H7 (cell line): ENCODE measurements at regions not wholly inside any gene's neighbourhood (a gene's known extent, or its start where the extent isn't known, plus 50 kb on each side); places are given as distances from the start of the nearest gene placed in this dataset.

Experiments used
- DNase-seq: peaks from one replicate; pipeline ENCODE4 v3.0.0; 2012
- H3K27me3 ChIP-seq: 2 replicates; pipeline ENCODE4 v1.6.0; 2011; ENCODE audit warnings: mild to moderate bottlenecking, low read length; ENCODE audit not compliant: control insufficient read depth, insufficient read depth
- H3K36me3 ChIP-seq: replicated peaks from 2 replicates; pipeline ENCODE4 v1.5.1; 2011; ENCODE audit warnings: low read length; ENCODE audit not compliant: control insufficient read depth, insufficient read depth
- H3K4me3 ChIP-seq: 2 replicates; pipeline ENCODE4 v1.5.1; 2011; ENCODE audit warnings: low read depth, mild to moderate bottlenecking, control low read depth, low read length, moderate library complexity; ENCODE audit not compliant: insufficient read depth

DNA sequence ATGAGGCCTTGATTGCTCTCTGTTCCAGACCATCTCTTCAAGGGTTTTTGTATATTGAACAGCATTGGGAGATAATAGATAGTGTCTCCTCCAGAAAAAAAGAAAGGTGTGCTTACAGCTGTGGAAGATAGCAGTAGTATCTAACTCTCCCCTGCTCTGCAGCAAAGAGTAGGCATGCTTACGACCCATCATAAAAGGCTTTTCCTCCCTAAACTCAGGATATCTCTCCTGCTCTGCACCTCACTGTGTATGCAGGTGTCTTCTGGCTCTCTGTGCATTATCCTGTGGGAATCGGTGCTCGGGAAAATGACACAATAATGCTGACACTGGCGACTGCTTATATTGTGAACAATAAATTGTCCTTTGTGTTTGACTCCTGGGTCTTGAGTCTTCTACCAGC is 216.0 kb downstream of the RAB28 start:
- Histone ChIP-seq H3K4me3 (no peak overlapping the region), H3K36me3 (no peaks in the 10 kb centered on the region), H3K27me3 (no peaks in the 10 kb centered on the region)
- no peak for DNase-seq

DNA sequence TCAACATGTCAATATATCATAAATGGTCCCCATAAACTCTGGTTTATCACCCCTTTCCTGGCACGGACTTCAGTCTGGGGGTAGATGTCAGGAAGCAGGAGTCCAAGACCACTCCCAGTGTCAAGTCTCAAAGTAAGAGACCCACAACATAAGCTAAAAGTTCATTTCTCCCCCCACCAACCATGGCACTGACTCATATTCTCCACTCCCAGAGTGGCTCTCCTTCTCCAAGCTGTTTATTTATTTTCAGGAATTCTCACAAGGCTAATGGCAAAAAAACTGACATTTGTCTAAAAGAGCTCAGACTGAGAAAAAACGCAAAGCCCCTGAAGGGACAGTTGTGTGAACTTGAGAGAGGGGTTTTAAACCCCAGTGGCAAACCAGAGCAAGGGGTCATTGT is 217.0 kb downstream of the RAB28 start:
- Histone ChIP-seq H3K4me3 (no peak overlapping the region), H3K27me3 (no peaks in the 10 kb centered on the region), H3K36me3 (no peaks in the 10 kb centered on the region)
- no peak for DNase-seq

DNA sequence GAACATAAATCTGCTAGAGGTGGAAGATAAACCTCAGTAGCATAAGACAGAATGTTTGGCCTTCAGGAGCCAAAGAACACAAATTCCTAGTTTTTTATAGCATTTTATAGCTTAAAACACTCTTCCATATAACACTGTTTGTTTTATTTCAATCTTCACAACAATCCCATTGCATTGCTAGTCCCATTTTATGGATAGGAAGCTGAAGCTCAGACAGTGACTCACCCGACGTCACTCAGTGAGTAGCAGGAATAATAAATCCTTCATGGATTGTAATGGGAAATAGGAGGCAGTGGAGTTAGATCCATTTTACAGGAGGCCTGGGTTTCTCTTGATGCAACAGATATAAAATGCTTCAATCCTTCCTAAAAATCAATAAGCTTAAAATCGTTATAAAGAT is 217.5 kb downstream of the RAB28 start:
- Histone ChIP-seq H3K27me3 (no peaks in the 10 kb centered on the region), H3K36me3 (no peaks in the 10 kb centered on the region), H3K4me3 (no peak overlapping the region)
- no peak for DNase-seq

DNA sequence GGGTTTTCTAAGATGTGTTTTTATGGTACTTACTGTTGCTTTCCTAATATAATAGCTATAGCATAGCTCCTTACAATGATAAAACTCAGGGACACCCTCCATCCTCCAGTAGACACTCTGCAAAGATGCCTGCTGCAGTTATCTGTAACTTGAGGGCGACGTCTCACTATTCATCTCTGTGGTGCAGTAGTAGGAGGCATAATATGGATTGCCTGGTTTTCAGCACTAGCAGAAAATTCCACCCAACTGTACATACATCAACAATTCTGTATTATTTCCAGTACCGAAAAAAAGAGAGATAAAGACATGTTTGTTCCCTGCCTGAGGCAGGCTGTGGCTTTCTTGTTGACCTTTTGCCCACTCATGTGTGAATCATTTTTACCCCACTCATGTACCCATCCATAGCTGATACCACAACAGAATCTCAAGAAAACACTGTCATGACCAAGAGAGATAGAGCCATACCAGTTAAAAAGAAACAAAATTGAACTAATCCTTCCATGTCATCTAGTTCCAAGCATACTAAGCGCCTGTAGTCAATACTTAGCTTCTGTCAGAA is 220.1 kb downstream of the RAB28 start:
- DNase-seq = no peak
- H3K36me3 ChIP-seq = no peaks in the 10 kb centered on the region
- H3K4me3 ChIP-seq = no peak overlapping the region
- no peaks in the 10 kb centered on the region for H3K27me3 ChIP-seq

DNA sequence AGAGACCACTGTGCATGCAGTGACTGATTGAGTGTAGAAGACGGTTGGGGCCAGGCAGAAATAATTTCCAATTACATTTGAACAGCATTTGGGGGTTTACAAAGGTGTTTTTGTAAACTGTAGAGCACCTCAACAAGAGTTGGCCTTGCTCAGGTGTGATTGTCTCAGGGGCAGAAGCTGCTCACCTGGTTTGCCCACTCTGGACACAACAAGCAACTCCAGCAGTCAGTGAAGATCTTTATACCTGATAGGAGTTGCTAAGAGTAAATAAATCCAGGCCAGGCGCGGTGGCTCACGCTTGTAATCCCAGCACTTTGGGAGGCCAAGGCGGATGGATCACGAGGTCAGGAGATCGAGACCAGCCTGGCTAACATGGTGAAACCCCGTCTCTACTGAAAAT is 221.3 kb downstream of the RAB28 start:
- H3K36me3 ChIP-seq = no peaks in the 10 kb centered on the region
- no peak for DNase-seq
- H3K27me3 ChIP-seq = no peaks in the 10 kb centered on the region
- no peak overlapping the region for H3K4me3 ChIP-seq

DNA sequence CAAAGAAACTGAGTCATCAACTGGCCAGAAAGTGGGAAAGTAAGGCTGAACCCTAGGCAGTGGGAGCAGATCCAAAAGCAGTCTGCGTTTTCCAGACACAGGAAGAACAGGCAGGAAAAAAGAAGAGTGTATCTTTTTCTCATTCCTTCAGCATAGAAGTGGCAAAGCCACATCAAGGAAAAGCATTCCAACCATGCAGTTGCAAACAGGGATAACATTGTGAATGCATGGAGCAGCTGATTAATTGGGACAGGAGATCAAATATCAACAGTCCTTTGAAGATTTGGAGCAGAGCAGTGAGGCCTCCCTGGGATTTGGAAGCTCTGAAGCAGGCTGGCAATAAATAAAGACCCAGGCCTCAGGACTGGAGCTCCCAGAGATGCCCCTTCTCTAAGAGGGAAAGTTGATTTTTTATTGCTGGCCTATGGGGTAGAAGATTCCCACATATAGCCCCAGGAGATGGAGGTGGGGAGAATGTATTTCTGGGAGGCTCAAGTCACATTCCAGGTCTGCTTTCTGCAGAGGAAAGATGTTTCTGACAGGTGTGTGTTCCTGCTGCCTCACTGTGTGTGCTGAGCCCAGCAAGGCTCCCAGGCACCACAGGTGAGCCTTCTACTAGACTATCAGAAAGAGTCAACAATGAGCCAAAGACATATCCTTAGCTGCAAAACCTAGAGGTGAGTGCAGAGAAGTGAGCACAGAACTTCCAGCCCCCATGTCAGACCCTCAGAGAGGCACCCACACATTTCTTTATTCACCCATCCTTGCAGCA is 222.5 kb downstream of the RAB28 start:
- no peak overlapping the region for H3K4me3 ChIP-seq
- no peaks in the 10 kb centered on the region for H3K27me3 ChIP-seq
- no peaks in the 10 kb centered on the region for H3K36me3 ChIP-seq
- DNase-seq = no peak

DNA sequence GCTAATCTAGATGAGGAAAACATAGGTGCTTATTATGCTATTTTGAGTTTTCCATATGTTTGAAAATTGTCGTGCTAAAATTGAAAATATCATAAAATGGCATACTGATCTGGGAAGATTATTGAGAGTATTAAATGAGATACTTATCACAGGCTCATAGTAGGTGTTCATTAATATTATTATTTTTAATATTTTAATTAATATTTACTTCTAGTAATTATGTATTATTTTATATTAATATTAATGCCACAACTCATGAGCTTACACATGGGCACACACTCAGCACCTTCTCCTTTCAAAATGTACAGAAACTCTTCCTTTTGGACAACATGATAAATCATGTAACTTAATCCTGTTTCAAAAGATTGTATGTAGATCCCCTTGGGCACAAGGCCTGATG is 223.6 kb downstream of the RAB28 start:
- no peak for DNase-seq
- Histone ChIP-seq H3K36me3 (no peaks in the 10 kb centered on the region), H3K27me3 (no peaks in the 10 kb centered on the region), H3K4me3 (no peak overlapping the region)

DNA sequence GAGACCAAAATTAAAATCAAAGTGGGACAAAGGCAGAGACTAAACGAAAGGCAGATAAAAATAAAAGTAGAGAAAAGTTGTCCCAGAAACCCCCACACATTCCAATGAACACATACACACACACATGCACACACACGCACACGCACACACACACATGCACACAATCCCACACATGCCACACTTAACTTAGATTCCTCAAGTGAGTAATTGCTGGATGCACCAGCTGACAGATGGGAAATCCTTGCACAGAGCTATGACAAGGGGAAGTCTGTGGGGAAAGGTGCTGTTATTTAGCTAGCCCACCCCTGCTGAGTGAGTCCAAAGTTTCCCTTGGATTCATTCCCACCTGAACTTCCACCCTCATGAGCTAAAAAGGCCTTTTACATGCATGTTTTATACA is 233.9 kb downstream of the RAB28 start:
- H3K36me3 ChIP-seq = no peaks in the 10 kb centered on the region
- no peak for DNase-seq
- no peaks in the 10 kb centered on the region for H3K27me3 ChIP-seq

DNA sequence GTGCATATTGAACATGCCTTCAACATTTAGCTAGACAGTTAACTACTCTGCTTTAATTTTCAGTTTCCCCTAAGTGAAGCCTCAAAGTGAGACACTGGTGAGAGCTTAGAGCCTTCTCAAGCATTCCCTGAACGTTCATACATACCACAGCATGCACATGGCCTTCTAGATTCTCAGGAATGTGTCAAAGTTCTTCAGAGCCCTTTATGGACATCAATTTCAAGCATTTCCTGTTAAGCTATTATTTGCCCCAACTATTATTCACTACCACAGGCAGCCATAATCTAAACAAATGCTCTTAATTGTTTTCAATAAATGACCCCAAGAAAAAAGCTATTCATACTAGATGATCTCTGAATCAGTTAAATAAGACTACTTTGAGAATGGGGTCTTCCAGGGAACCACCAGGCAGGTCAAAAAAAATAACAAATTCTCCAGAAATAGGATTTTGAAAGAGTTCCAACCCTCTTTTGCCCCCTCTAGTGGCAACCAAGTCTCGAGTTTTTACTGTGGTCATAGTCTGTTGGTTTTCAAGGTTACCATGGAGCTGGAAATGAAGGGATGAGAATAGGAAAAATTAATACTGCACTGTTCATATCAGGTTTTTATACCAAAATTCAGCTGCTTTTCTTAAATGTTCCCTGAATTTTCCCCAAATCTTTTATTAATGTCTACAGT is 235.4 kb downstream of the RAB28 start:
- H3K36me3 ChIP-seq = no peaks in the 10 kb centered on the region
- no peak overlapping the region for H3K4me3 ChIP-seq
- H3K27me3 ChIP-seq = no peaks in the 10 kb centered on the region
- DNase-seq = peak; percentile 37

More for the DNA sequence above, 233.9 kb downstream of the RAB28 start:
- H3K4me3 ChIP-seq = no peak overlapping the region

DNA sequence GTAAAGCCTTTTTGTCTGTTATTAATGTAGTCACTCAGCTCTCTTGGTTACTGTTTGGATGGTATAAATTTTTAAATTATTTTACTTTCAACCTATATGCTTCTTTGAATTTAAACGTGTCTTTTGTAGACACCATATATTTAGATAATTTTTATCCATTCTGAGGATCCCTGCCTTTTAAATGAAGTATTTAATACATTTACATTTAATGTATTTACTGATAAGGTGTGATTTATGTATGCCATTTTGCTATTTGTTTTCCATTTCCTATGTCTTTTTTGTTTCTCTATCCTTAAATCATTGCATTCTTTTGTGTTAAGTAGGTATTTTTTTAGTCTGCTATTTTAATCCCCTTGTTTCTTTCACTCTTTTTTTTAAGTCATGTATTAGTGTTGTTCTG is 238.0 kb downstream of the RAB28 start:
- Histone ChIP-seq H3K27me3 (no peaks in the 10 kb centered on the region), H3K4me3 (no peak overlapping the region), H3K36me3 (no peaks in the 10 kb centered on the region)
- DNase-seq = no peak

DNA sequence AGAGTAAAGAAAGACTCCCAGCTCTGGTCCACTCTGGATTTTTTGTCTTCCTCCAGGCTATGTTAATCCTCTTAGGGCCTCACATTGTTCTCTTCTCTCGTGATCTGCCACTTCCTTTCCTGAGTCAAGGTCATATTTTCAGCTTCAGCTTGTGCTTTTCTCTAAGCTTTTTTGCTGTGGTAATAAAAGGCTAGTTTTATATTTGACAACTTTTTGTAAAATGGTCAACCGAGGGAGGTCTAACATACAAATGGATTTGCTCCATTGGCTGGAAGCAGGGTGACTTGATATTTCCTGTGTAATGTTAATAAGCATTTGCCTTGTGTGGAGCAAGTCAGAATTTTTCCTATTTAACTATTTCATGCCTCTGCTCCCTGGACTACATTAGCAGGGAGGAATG is 239.7 kb downstream of the RAB28 start:
- no peak overlapping the region for H3K4me3 ChIP-seq
- peak; percentile 22 for DNase-seq
- H3K36me3 ChIP-seq = no peaks in the 10 kb centered on the region
- no peaks in the 10 kb centered on the region for H3K27me3 ChIP-seq

DNA sequence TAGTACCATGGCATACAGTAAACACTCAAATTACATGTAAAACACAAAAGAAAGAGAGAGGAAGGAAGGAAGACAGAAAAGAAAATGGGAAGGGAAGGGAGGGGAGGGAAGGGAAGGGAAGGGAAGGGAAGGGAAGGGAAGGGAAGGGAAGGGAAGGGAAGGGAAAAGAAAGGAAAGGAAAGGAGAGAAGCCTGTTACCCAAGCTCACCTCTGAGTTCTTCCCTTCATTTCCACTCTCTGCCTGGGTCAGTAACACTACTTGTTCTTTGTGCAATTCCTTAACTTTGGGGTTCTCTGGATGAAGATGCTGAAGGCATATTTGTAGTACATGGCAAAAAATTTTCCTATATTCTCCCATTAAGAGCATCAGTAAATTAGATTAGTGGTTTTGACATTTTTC is 241.0 kb downstream of the RAB28 start:
- H3K27me3 ChIP-seq = no peaks in the 10 kb centered on the region
- no peak overlapping the region for H3K4me3 ChIP-seq
- H3K36me3 ChIP-seq = no peaks in the 10 kb centered on the region
- no peak for DNase-seq

DNA sequence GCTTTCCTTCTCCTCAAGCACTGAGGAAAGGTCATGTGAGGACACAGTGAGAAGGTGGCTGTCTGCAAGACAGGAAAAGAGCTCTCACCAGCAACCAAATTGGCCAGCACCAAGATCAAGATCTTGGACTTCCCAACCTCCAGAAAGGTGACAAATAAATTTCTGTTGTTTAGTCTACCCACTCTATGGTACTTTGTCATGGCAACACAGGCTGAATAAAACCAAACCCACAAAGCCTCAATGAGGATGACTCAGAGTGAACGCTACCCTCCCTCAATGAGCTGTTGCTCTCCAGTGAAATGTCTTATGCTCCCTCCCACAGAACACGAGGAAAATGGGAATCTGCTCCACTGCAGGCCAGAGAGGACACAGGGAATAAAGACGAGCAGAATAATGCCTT is 244.1 kb downstream of the RAB28 start:
- H3K27me3 ChIP-seq = no peaks in the 10 kb centered on the region

DNA sequence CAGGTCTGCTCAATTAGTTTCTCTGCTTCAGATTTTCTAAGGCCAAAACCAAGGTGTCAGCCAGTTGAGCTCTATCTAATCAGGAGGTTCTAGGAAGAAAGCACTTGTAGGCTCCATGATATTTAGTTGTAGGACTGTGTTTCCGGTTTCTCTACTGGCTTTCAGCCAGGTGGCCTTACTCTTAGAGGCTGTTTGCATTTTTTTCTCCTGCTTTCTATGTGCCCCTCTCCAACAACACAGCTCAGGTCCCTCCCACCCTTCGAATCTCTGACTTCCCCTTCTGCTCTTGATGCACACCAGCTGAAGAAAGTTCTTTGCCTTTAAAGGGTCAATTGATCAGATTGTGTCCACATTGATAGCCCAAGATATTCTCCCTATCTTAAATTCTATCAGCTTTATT is 245.2 kb downstream of the RAB28 start:
- no peak for DNase-seq
- Histone ChIP-seq H3K27me3 (no peaks in the 10 kb centered on the region), H3K36me3 (no peaks in the 10 kb centered on the region), H3K4me3 (no peak overlapping the region)

More for the DNA sequence above, 244.1 kb downstream of the RAB28 start:
- Histone ChIP-seq H3K36me3 (no peaks in the 10 kb centered on the region), H3K4me3 (no peak overlapping the region)
- DNase-seq = no peak

DNA sequence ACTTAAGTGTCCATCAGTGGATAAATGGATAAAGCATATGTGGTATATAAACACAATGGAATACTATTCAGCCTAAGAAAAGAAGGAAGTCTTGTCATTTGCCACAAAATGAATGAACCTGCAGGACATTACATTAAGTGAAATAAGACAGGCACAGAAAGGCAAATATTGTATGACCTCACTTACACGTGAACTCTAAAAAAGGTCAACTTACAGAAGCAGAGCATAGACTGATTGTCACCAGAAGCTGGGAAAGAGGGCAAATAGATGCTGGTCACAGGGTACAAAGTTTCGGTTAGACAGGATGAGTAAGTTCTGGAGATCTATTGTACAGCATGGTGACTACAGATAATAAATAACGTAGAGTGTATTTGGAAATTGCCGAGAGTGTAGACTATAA is 247.7 kb downstream of the RAB28 start:
- Histone ChIP-seq H3K36me3 (no peaks in the 10 kb centered on the region), H3K27me3 (no peaks in the 10 kb centered on the region), H3K4me3 (no peak overlapping the region)
- DNase-seq = no peak
